ENCODE measurements at regions not wholly inside any gene's neighbourhood (a gene's known extent, or its start where the extent isn't known, plus 50 kb on each side); places are given as distances from the start of the nearest gene placed in this dataset.

- no peaks in the 10 kb centered on the region for H3K36me3 Mint-ChIP-seq (ENCODE audit: low read depth)
- H3K9me3 Mint-ChIP-seq = no peaks in the 10 kb centered on the region
- H3K4me1 ChIP-seq (ENCODE audit: insufficient read depth, low read length) = no peaks in the 10 kb centered on the region
- intact Hi-C loops (cut with DNase I, micrococcal nuclease) = no loop called here
- H3K27me3 ChIP-seq (ENCODE audit: control insufficient read depth in 1 of 2, insufficient read depth in 2 of 2, low read length in 2 of 2) = peaks cover 2 to 8% of the 10 kb centered on the region in 2 experiments
- H3K9me3 ChIP-seq (ENCODE audit: control insufficient read depth in 1 of 2, insufficient read depth in 1 of 2, low read length in 2 of 2) = no peaks in the 10 kb centered on the region
- no peak for TF ChIP-seq CTCF (IDR thresholded peaks at IDR 0.05)
- H3K27me3 Mint-ChIP-seq = peaks cover 47% of the 10 kb centered on the region
- no peaks in the 10 kb centered on the region for H3K4me1 Mint-ChIP-seq (ENCODE audit: low read depth)
- no peak overlapping the region for H3K4me3 Mint-ChIP-seq
- H3K27ac Mint-ChIP-seq = no peak overlapping the region
- DNase-seq (no peak), ATAC-seq (ENCODE audit: poor library complexity) (no peak)
- CTCF ChIA-PET = no interaction called here
- no peak overlapping the region for H3K27ac ChIP-seq (ENCODE audit: low read depth in 1 of 2, low read length in 2 of 2)
- H3K4me3 ChIP-seq (ENCODE audit: low read length) = no peak overlapping the region
- POLR2A ChIA-PET = no interaction called here
- no peaks in the 10 kb centered on the region for H3K36me3 ChIP-seq (ENCODE audit: insufficient read depth, low read length)
Measured at GRCh38 chr14:100994082-100994481, 90.6 kb upstream of the RTL1 start.

GRCh38 chr14:100994756-100995330 is 91.3 kb upstream of the RTL1 start:
- H3K27me3 Mint-ChIP-seq = peaks cover 43% of the 10 kb centered on the region
- intact Hi-C loops (cut with DNase I, micrococcal nuclease) = no loop called here
- POLR2A ChIA-PET = no interaction called here

GRCh38 chr14:101000711-101001250 is 97.3 kb upstream of the RTL1 start:
- H3K27me3 ChIP-seq (ENCODE audit: control insufficient read depth in 1 of 2, insufficient read depth in 2 of 2, low read length in 2 of 2) = peaks cover 13 to 16% of the 10 kb centered on the region in 2 experiments
- Mint-ChIP-seq H3K27me3 (peaks cover 67% of the 10 kb centered on the region), H3K4me3 (no peak overlapping the region), H3K27ac (no peak overlapping the region), H3K4me1 (ENCODE audit: low read depth) (no peaks in the 10 kb centered on the region), H3K9me3 (no peaks in the 10 kb centered on the region), H3K36me3 (ENCODE audit: low read depth) (no peaks in the 10 kb centered on the region)
- ChIA-PET POLR2A (no interaction called here), CTCF (no interaction called here)
- no peaks in the 10 kb centered on the region for H3K9me3 ChIP-seq (ENCODE audit: control insufficient read depth in 1 of 2, insufficient read depth in 1 of 2, low read length in 2 of 2)
- DNase-seq = no peak
- no peak for TF ChIP-seq CTCF (IDR thresholded peaks at IDR 0.05)
- no peak overlapping the region for H3K4me3 ChIP-seq (ENCODE audit: low read length)
- H3K27ac ChIP-seq (ENCODE audit: low read depth in 1 of 2, low read length in 2 of 2) = no peak overlapping the region
- no peak for ATAC-seq (ENCODE audit: poor library complexity)
- H3K4me1 ChIP-seq (ENCODE audit: insufficient read depth, low read length) = no peaks in the 10 kb centered on the region
- intact Hi-C loops (cut with DNase I, micrococcal nuclease) = no loop called here
- H3K36me3 ChIP-seq (ENCODE audit: insufficient read depth, low read length) = no peaks in the 10 kb centered on the region

More at GRCh38 chr14:100994756-100995330, 91.3 kb upstream of the RTL1 start:
- TF ChIP-seq CTCF (IDR thresholded peaks at IDR 0.05) = no peak
- H3K4me1 Mint-ChIP-seq (ENCODE audit: low read depth) = no peaks in the 10 kb centered on the region
- Histone ChIP-seq H3K9me3 (ENCODE audit: control insufficient read depth in 1 of 2, insufficient read depth in 1 of 2, low read length in 2 of 2) (no peaks in the 10 kb centered on the region), H3K36me3 (ENCODE audit: insufficient read depth, low read length) (no peaks in the 10 kb centered on the region), H3K4me3 (ENCODE audit: low read length) (no peak overlapping the region), H3K4me1 (ENCODE audit: insufficient read depth, low read length) (no peaks in the 10 kb centered on the region), H3K27me3 (ENCODE audit: control insufficient read depth in 1 of 2, insufficient read depth in 2 of 2, low read length in 2 of 2) (peaks cover 2 to 8% of the 10 kb centered on the region in 2 experiments), H3K27ac (ENCODE audit: low read depth in 1 of 2, low read length in 2 of 2) (no peak overlapping the region)
- no peaks in the 10 kb centered on the region for H3K9me3 Mint-ChIP-seq
- CTCF ChIA-PET = no interaction called here
- ATAC-seq (ENCODE audit: poor library complexity) (no peak), DNase-seq (no peak)
- H3K27ac Mint-ChIP-seq = no peak overlapping the region
- H3K4me3 Mint-ChIP-seq = no peak overlapping the region
- H3K36me3 Mint-ChIP-seq (ENCODE audit: low read depth) = no peaks in the 10 kb centered on the region

Data from CD4-positive, alpha-beta T cell (primary cell).